Right cardiac atrium (tissue), 5 donors: ENCODE measurements at regions not wholly inside any gene's neighbourhood (a gene's known extent, or its start where the extent isn't known, plus 50 kb on each side); places are given as distances from the start of the nearest gene placed in this dataset.
A peak's percentile ranks its signal among the peaks of the same experiment; 100 is the strongest.

Experiments
- ATAC-seq, 2 donors: fragments of 200-7000 bp; cut with Tn5 transposase; one replicate each; pipeline versions ENCODE4 v1.8.0 to v1.9.1; 2020; ENCODE audit warnings: moderate library complexity in 2 of 2, mild to moderate bottlenecking in 1 of 2
- DNase-seq, 3 donors: peaks; one replicate each; pipeline ENCODE4 v3.0.0-alpha.2; 2020
- H3K27ac ChIP-seq: one replicate; pipeline ENCODE4 v1.5.1; 2013; ENCODE audit warnings: mild to moderate bottlenecking, low read length, control low read depth, moderate library complexity
- H3K27me3 ChIP-seq: one replicate; pipeline ENCODE4 v1.6.1; 2013; ENCODE audit not compliant: control insufficient read depth, insufficient read depth
- H3K4me1 ChIP-seq: one replicate; pipeline ENCODE4 v1.6.1; 2013; ENCODE audit warnings: low read length; ENCODE audit not compliant: control insufficient read depth, insufficient read depth
- H3K4me3 ChIP-seq: one replicate; pipeline ENCODE4 v1.5.1; 2013; ENCODE audit warnings: low read length, control low read depth
- H3K9me3 ChIP-seq: one replicate; pipeline ENCODE4 v1.6.1; 2013; ENCODE audit warnings: low read length; ENCODE audit not compliant: control insufficient read depth
- WGBS: extraction: QIAGEN DNeasy Blood & Tissue Kit; methylation state at CpG from one replicate; pipeline ENCODE4 v1.1.7; 2013; 5-methylcytosine and 5-hydroxymethylcytosine counted together
- intact Hi-C, 4 donors: fragments of 100-400 bp; cut with DNase I; formaldehyde crosslinking; loops; one replicate each; pipeline versions ENCODE4 v1.11.0 to v1.14.0; 2022 to 2023
- donor health status: healthy with polysubstance abuse.
- donor health status: DM: no; HTN: yes; CAD: no.
- donor health status: DM: no; HTN: no; CAD: no.
- donor health status: DM: no; HTN: yes; CAD: no; lungs with severe emphysema.
- donor health status: DM: yes; HTN: yes; CAD: no.

GRCh38 chr2:3005859-3006501, 371.6 kb downstream of the EIPR1 start:
- no peak overlapping the region for H3K4me3 ChIP-seq
- H3K27ac ChIP-seq = no peak overlapping the region
- ATAC-seq (no peak), DNase-seq (no peak)
- WGBS = 81% methylated on average over 12 of the region's 12 CpGs
- no peaks in the 10 kb centered on the region for H3K4me1 ChIP-seq
- peaks cover 3% of the 10 kb centered on the region for H3K27me3 ChIP-seq
- H3K9me3 ChIP-seq = no peaks in the 10 kb centered on the region
- intact Hi-C loops = loop anchor here in 2 of 4 donors (10.0 kb wide), 1 partner anchor 299 kb away; no protein-coding TSS in a partner anchor

GRCh38 chr2:3001615-3002560, 375.7 kb downstream of the EIPR1 start:
- Histone ChIP-seq H3K4me3 (no peak overlapping the region), H3K9me3 (no peaks in the 10 kb centered on the region), H3K4me1 (no peaks in the 10 kb centered on the region), H3K27me3 (no peaks in the 10 kb centered on the region), H3K27ac (no peak overlapping the region)
- ATAC-seq = peak in 1 of 2 donors; percentile 63
- 51% methylated on average over 18 of the region's 18 CpGs for WGBS
- intact Hi-C loops = loop anchor here in 2 of 4 donors (10.0 kb wide), 1 partner anchor 303 kb away; no protein-coding TSS in a partner anchor
- no peak for DNase-seq

- no peaks in the 10 kb centered on the region for H3K27me3 ChIP-seq
- ATAC-seq = no peak
- H3K4me3 ChIP-seq = no peak overlapping the region
- WGBS = 54% methylated on average over 6 of the region's 6 CpGs
- no peak for DNase-seq
- intact Hi-C loops = loop anchor here in 2 of 4 donors (10.0 kb wide), 1 partner anchor 304 kb away; no protein-coding TSS in a partner anchor
- H3K9me3 ChIP-seq = no peaks in the 10 kb centered on the region
- no peaks in the 10 kb centered on the region for H3K4me1 ChIP-seq
- H3K27ac ChIP-seq = no peak overlapping the region
Observed at GRCh38 chr2:3000968-3001367, 376.6 kb downstream of the EIPR1 start.

GRCh38 chr2:3000125-3000524, 377.5 kb downstream of the EIPR1 start:
- H3K4me1 ChIP-seq = no peaks in the 10 kb centered on the region
- H3K27ac ChIP-seq = no peak overlapping the region
- DNase-seq = no peak
- H3K9me3 ChIP-seq = no peaks in the 10 kb centered on the region
- intact Hi-C loops = loop anchor here in 2 of 4 donors (10.0 kb wide), 1 partner anchor 305 kb away; no protein-coding TSS in a partner anchor
- ATAC-seq = no peak
- H3K27me3 ChIP-seq = no peaks in the 10 kb centered on the region
- H3K4me3 ChIP-seq = no peak overlapping the region
- 62% methylated on average over 8 of the region's 8 CpGs for WGBS

- H3K4me3 ChIP-seq = no peak overlapping the region
- no peaks in the 10 kb centered on the region for H3K4me1 ChIP-seq
- H3K27me3 ChIP-seq = peaks cover 2% of the 10 kb centered on the region
- 79% methylated on average over 9 of the region's 9 CpGs for WGBS
- no peak overlapping the region for H3K27ac ChIP-seq
- DNase-seq (no peak), ATAC-seq (no peak)
- H3K9me3 ChIP-seq = no peaks in the 10 kb centered on the region
- intact Hi-C loops = no loop called here
Observed at GRCh38 chr2:2998971-2999370, 378.6 kb downstream of the EIPR1 start.

GRCh38 chr2:2993172-2993692, 384.4 kb downstream of the EIPR1 start:
- Histone ChIP-seq H3K4me3 (no peak overlapping the region), H3K4me1 (no peaks in the 10 kb centered on the region), H3K27me3 (peaks cover 2% of the 10 kb centered on the region), H3K27ac (no peak overlapping the region), H3K9me3 (no peaks in the 10 kb centered on the region)
- intact Hi-C loops = no loop called here
- ATAC-seq (no peak), DNase-seq (no peak)
- 88% methylated on average over 9 of the region's 9 CpGs for WGBS

GRCh38 chr2:2992634-2993033, 385.0 kb downstream of the EIPR1 start:
- Histone ChIP-seq H3K27ac (no peak overlapping the region), H3K4me1 (no peaks in the 10 kb centered on the region), H3K4me3 (no peak overlapping the region), H3K27me3 (peaks cover 2% of the 10 kb centered on the region), H3K9me3 (no peaks in the 10 kb centered on the region)
- intact Hi-C loops = no loop called here
- DNase-seq = no peak
- WGBS = 50% methylated on average over 3 of the region's 3 CpGs
- ATAC-seq = no peak

- ATAC-seq = no peak
- Histone ChIP-seq H3K9me3 (no peaks in the 10 kb centered on the region), H3K4me1 (no peaks in the 10 kb centered on the region), H3K27ac (no peak overlapping the region), H3K4me3 (no peak overlapping the region), H3K27me3 (no peaks in the 10 kb centered on the region)
- 77% methylated on average over 2 of the region's 2 CpGs for WGBS
- intact Hi-C loops = no loop called here
- no peak for DNase-seq
Observed at GRCh38 chr2:2985020-2985419, 392.6 kb downstream of the EIPR1 start.

GRCh38 chr2:2981000-2981399, 396.6 kb downstream of the EIPR1 start:
- Histone ChIP-seq H3K4me3 (no peak overlapping the region), H3K4me1 (no peaks in the 10 kb centered on the region), H3K27me3 (no peaks in the 10 kb centered on the region), H3K9me3 (no peaks in the 10 kb centered on the region), H3K27ac (no peak overlapping the region)
- DNase-seq (no peak), ATAC-seq (no peak)
- intact Hi-C loops = no loop called here
- WGBS = 75% methylated on average over 1 of the region's 1 CpG

- intact Hi-C loops = no loop called here
- H3K4me1 ChIP-seq = no peaks in the 10 kb centered on the region
- no peaks in the 10 kb centered on the region for H3K9me3 ChIP-seq
- 28% methylated on average over 2 of the region's 2 CpGs for WGBS
- no peaks in the 10 kb centered on the region for H3K27me3 ChIP-seq
- no peak for DNase-seq
- ATAC-seq = no peak
- H3K27ac ChIP-seq = no peak overlapping the region
- no peak overlapping the region for H3K4me3 ChIP-seq
Observed at GRCh38 chr2:2974982-2975381, 402.6 kb downstream of the EIPR1 start.
